ENCODE measurements at regions not wholly inside any gene's neighbourhood (a gene's known extent, or its start where the extent isn't known, plus 50 kb on each side); places are given as distances from the start of the nearest gene placed in this dataset.

GRCh38 chrX:150255441-150256296 lies 107.4 kb upstream of the MAMLD1 start:
- no peak overlapping the region for H3K27ac ChIP-seq
- no peak for TF ChIP-seq ZFX (IDR thresholded peaks at IDR 0.05)
- no peak for TF ChIP-seq CTCF (conservative IDR thresholded peaks at IDR 0.05)

- TF ChIP-seq CTCF (conservative IDR thresholded peaks at IDR 0.05) (no peak), ZFX (IDR thresholded peaks at IDR 0.05) (no peak)
- H3K27ac ChIP-seq: no peak overlapping the region
These were observed 106.8 kb upstream of the MAMLD1 start for GRCh38 chrX:150256297-150256650.

DNA sequence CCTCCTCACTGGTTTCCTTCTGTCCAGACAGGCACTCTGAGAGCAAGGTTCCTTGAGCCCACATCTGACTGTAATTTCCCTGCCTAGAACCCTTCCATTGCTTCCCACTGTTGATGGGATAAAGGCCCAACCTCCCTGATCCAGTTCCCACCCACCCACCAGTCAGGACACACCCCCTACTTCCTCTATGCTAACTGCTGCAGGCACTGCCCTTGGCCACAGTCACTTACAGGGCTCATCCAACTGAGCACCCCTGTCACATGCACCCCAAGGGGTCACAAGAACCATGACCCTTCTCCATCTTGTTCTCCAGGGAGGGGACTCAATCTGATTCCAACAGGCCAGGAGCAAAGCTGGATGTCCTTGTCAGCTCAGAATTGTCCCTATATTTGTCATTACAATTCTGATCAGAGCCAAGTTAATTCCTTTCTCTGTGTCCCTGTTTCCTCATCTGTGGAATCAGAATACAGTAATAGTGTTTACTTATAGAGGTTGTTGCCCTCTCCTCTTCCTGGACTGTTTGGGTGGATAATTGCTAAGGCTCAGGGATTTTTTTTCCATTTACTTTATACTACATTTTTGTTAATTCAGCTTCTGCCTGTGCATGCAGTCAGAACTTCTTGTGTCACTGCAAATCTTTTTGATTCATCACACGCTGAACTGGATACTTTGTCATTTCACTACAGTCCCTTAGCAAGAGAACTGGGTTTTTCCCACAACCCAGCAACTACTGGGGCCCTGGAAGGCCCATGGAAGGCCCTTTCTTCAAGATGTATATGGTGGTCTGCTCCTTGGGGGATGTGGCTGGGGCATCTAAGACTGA lies 105.6 kb upstream of the MAMLD1 start:
- TF ChIP-seq ZFX (IDR thresholded peaks at IDR 0.05) (no peak), CTCF (conservative IDR thresholded peaks at IDR 0.05) (no peak)
- no peak overlapping the region for H3K27ac ChIP-seq

DNA sequence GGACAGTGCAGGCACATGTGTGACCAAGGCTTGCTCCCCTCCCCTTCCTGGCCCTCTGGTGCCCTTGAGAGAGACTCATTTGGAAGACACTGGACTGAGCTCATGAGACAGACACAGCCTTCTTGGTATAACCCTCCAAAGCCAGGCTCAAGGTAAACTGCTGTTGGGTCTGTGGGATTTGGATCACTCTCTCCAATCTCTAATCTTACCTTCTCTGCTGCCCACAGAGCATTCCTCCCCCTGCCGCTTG lies 105.0 kb upstream of the MAMLD1 start:
- TF ChIP-seq ZFX (IDR thresholded peaks at IDR 0.05): no peak
- TF ChIP-seq CTCF (conservative IDR thresholded peaks at IDR 0.05): no peak

DNA sequence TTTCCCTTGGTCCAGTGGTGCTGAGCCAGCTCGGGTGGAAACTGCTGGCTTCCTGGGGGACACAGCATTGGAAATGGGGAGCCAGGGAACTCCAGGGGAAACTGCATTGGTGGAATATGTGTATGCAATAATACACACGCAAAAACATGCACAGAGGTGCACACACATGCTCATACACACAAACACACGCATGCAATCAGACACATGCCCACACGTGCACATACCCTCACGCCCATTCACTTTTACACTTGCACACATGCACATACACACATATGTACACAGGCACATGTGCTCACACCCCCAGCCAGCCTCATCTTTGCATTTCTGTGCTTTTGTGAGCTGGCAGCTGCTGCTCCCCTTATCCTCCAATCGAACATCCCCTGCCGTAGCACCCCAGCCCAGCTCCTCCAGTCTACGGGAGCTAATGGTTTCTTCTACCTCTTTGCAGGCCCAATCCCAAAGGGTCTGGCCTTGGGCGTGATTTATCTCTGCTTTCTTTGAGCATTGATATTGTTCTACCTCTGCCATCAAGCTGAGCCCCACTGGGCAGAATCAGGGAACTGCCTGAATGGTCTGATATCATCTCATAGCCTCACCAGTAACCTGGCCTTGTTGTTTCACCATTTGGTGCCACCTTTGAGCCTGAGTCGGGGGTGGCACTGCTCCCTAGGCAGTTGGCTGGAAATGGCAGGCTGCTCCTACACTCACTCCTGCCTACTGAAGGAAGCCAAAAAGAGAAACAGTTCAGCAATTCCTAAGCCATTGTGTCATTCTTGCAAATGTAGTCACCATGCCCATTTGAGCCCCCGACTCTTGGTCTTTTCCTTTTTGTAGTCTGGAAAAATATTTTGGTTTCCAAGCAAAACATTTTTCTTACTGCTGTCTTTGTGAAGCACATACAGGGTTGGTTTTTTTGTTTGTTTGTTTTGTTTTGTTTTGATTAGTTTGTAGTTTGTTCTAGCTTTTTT lies 104.4 kb upstream of the MAMLD1 start:
- TF ChIP-seq CTCF (conservative IDR thresholded peaks at IDR 0.05) (no peak), ZFX (IDR thresholded peaks at IDR 0.05) (no peak)

More for the DNA sequence above, 105.0 kb upstream of the MAMLD1 start:
- no peak overlapping the region for H3K27ac ChIP-seq

GRCh38 chrX:150262456-150262855 lies 100.7 kb upstream of the MAMLD1 start:
- H3K27ac ChIP-seq: no peak overlapping the region
- TF ChIP-seq CTCF (conservative IDR thresholded peaks at IDR 0.05) (no peak), ZFX (IDR thresholded peaks at IDR 0.05) (no peak)

More for the DNA sequence above, 104.4 kb upstream of the MAMLD1 start:
- H3K27ac ChIP-seq: no peak overlapping the region

All from C4-2B (cell line).